ENCODE measurements at regions not wholly inside any gene's neighbourhood (a gene's known extent, or its start where the extent isn't known, plus 50 kb on each side); places are given as distances from the start of the nearest gene placed in this dataset.

DNA sequence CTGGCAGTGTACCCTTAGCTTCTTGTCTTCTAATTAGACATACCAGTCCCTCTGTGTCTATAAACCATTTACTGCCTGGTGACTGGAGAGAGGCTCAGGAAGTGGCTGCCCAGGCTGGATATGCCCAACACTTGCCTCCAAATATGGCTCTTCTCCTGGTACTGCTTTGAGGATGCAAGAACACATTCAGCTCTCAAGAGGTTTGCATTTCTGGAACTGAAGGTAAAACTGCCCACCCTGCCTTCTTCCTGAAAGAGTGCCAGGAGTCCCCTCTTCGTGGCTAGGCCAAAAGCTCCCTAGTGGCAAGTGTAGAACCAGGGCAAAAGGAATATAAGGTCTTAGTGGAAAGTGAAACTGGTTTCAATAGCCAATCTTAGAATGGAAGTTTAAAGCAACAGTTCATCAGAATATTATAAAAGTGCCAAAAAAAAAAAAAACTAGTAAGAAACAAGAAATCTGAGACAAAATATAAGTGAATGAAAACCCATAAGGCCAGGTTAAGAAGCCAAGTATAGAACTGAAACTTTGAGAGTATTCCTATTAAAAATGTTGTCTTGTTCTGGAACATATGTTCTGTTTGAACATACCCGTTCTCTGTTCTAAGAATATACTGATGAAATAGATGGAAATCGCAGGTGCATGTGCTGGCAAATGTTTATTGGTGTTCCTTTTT is 77.2 kb upstream of the CTTNBP2NL start:
- Histone ChIP-seq H3K9ac (ENCODE audit: low read depth, low read length) (no peak overlapping the region), H3K9me3 (ENCODE audit: control insufficient read depth, insufficient read depth, low read length) (no peaks in the 10 kb centered on the region), H2BK15ac (ENCODE audit: low read depth, low read length) (no peak overlapping the region), H2AK9ac (replicated peaks; ENCODE audit: low read depth, low read length, poor library complexity) (no peak overlapping the region), H3K18ac (ENCODE audit: low read depth, low read length) (no peak overlapping the region), H3K79me1 (ENCODE audit: low read depth in 1 of 2, low read length in 2 of 2) (no peaks in the 10 kb centered on the region), H2BK5ac (ENCODE audit: low read depth, low read length, poor library complexity, severe bottlenecking) (no peak overlapping the region), H3K27me3 (ENCODE audit: control insufficient read depth, insufficient read depth, low read length) (peaks cover 25% of the 10 kb centered on the region), H2BK20ac (ENCODE audit: low read depth, low read length) (no peak overlapping the region), H3K23ac (ENCODE audit: low read depth, low read length) (no peak overlapping the region), H3K4me3 (ENCODE audit: insufficient read depth, low read depth, low read length) (no peak overlapping the region), H2AK5ac (ENCODE audit: low read depth, low read length) (no peak overlapping the region), H3K27ac (ENCODE audit: insufficient read depth, low read length) (no peak overlapping the region), H4K20me1 (ENCODE audit: insufficient read depth, low read length) (no peaks in the 10 kb centered on the region; the same call in 1 of the 2 replicates), H3K14ac (replicated peaks; ENCODE audit: low read depth, low read length) (no peak overlapping the region), H3K4me1 (ENCODE audit: control insufficient read depth, insufficient read depth, low read length) (no peaks in the 10 kb centered on the region), H4K91ac (ENCODE audit: insufficient read depth, low read depth, low read length) (no peak overlapping the region), H4K8ac (ENCODE audit: low read depth in 2 of 2, low read length in 2 of 2) (no peak overlapping the region), H3K36me3 (ENCODE audit: control insufficient read depth, insufficient read depth, low read length) (no peaks in the 10 kb centered on the region), H3K4me2 (ENCODE audit: low read depth, low read length) (no peak overlapping the region), H3K56ac (ENCODE audit: extremely low read depth, insufficient read depth, low read length) (no peak overlapping the region), H2BK120ac (ENCODE audit: low read depth, low read length) (no peak overlapping the region), H3K9me1 (ENCODE audit: insufficient read depth, low read length) (no peaks in the 10 kb centered on the region), H3K4ac (ENCODE audit: low read depth, low read length) (no peak overlapping the region), H2AFZ (replicated peaks; ENCODE audit: low read length, poor library complexity) (no peak overlapping the region), H4K5ac (ENCODE audit: low read depth, low read length) (no peak overlapping the region)
- POLR2A ChIA-PET (ENCODE audit: unreplicated experiment), result no interaction called here
- TF ChIP-seq MXI1 (IDR thresholded peaks at IDR 0.05; ENCODE audit: borderline replicate concordance, low read depth, low read length) (no peak), RFX5 (IDR thresholded peaks at IDR 0.05; ENCODE audit: low read depth, low read length) (no peak), NFE2L2 (IDR thresholded peaks at IDR 0.05; ENCODE audit: low read depth, low read length) (no peak), BHLHE40 (IDR thresholded peaks at IDR 0.05; ENCODE audit: low read depth, low read length) (no peak), SMC3 (IDR thresholded peaks at IDR 0.05; ENCODE audit: low read depth, low read length) (no peak), MAZ (IDR thresholded peaks at IDR 0.05; ENCODE audit: borderline replicate concordance, low read depth, low read length) (no peak), CHD1 (IDR thresholded peaks at IDR 0.05; ENCODE audit: low read depth, low read length) (no peak), RAD21 (IDR thresholded peaks at IDR 0.05; ENCODE audit: low read length) (no peak), CEBPB (IDR thresholded peaks at IDR 0.05; ENCODE audit: low read depth, low read length) (no peak), RCOR1 (IDR thresholded peaks at IDR 0.05; ENCODE audit: insufficient replicate concordance, low read length) (no peak), MAFK (IDR thresholded peaks at IDR 0.05; ENCODE audit: low read depth, low read length) (no peak), USF2 (IDR thresholded peaks at IDR 0.05; ENCODE audit: low read depth, low read length) (no peak)
- TF ChIP-seq, protein P1, sequence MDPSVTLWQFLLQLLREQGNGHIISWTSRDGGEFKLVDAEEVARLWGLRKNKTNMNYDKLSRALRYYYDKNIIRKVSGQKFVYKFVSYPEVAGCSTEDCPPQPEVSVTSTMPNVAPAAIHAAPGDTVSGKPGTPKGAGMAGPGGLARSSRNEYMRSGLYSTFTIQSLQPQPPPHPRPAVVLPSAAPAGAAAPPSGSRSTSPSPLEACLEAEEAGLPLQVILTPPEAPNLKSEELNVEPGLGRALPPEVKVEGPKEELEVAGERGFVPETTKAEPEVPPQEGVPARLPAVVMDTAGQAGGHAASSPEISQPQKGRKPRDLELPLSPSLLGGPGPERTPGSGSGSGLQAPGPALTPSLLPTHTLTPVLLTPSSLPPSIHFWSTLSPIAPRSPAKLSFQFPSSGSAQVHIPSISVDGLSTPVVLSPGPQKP (IDR thresholded peaks at IDR 0.05; ENCODE audit: borderline replicate concordance, low read depth, low read length), result no peak
- BruUV-seq (replicated peaks), result no TSS peak
- DNase-seq (no peak), ATAC-seq (ENCODE audit: low read depth) (no peak)
- no CpG with 5 or more reads among the region's 3 CpGs for WGBS, 2 experiments (ENCODE audit: extremely low coverage in 2 of 2, insufficient read length in 1 of 2)
- intact Hi-C loops (cut with micrococcal nuclease), result no loop called here
- dilution Hi-C loops (cut with HindIII; ENCODE audit: low sequenced_read_pairs, unreplicated experiment), result no loop called here
- CTCF ChIA-PET, result interaction anchor here (1.8 kb wide), 1 partner anchor 18 kb away, joined by 5 read pairs; no protein-coding TSS in a partner anchor
- in situ Hi-C loops (cut with MboI; ENCODE audit: low sequenced_read_pairs), result no loop called here
